ENCODE measurements at regions not wholly inside any gene's neighbourhood (a gene's known extent, or its start where the extent isn't known, plus 50 kb on each side); places are given as distances from the start of the nearest gene placed in this dataset.
"Not testable (repeated sequence)": the region's sequence is repeated elsewhere in the genome, so short reads cannot be mapped to it uniquely, and the experiment has no call there.

DNA sequence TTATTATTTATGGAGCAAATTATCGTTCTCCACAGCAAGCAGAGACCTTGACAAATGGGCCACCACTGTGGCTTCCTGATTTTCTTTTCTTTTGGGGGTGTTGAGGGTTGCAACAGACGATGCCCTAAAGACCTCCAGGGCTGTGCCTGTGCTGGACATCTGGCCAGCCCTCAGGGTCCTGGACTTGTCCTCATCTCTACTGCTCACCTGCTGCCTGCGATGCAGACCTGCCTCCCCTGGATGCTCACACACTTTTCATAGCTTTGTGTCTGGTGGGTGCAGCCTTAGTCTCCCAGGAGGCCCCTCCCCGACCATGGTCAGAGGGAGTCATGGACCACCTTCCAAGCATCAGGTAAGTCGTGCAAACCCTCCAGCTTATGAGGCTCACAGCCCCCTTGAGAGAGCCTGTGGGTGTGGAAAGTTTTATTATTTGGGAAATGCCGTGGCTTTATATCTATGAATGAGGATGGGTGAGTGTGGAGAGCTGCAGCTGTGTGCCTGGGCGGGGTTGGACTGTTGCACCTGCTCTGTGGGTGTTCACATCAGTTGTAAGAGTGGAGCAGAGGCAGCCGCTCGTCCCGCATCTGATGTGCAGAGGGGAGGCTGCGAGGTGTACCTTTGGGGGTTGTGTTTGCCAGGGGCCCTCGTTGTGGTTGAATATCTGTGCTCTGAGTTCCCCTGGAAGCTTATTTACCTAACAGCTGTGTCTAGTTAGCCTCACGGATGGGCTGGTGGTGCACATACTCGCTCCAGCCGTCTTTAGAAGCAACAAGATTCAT lies 126.3 kb upstream of the IRX4 start:
- DNase-seq (ENCODE audit: low read depth): no peak

- DNase-seq (ENCODE audit: low read depth): no peak
Observed at GRCh38 chr5:2007878-2008501, 125.3 kb upstream of the IRX4 start.

DNA sequence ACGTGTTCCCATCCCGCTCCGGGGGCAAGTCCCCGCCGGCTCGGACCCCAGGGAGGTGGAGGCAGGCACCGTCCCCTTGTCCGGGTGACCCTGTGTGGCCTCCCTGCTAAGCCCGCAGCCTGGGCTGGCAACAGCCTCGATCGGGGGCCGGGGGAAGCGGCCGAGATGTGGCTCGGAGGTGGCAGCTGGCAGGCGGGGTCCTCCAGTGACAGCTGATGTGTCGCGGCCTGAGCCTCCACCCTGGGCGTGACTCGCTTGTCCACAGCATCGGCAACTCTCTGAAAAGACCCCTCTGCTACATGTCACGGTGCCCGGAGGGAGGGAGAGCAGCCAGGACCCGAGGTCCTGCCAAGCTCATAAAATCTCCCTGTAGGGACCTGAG lies 124.8 kb upstream of the IRX4 start:
- DNase-seq (ENCODE audit: low read depth): no peak

GRCh38 chr5:2006971-2007291 lies 124.2 kb upstream of the IRX4 start:
- no peak for DNase-seq (ENCODE audit: low read depth)

- DNase-seq (ENCODE audit: low read depth): no peak
Observed at GRCh38 chr5:2006193-2006970, 123.7 kb upstream of the IRX4 start.

GRCh38 chr5:2005101-2006041 lies 122.6 kb upstream of the IRX4 start:
- DNase-seq (ENCODE audit: low read depth): no peak

DNA sequence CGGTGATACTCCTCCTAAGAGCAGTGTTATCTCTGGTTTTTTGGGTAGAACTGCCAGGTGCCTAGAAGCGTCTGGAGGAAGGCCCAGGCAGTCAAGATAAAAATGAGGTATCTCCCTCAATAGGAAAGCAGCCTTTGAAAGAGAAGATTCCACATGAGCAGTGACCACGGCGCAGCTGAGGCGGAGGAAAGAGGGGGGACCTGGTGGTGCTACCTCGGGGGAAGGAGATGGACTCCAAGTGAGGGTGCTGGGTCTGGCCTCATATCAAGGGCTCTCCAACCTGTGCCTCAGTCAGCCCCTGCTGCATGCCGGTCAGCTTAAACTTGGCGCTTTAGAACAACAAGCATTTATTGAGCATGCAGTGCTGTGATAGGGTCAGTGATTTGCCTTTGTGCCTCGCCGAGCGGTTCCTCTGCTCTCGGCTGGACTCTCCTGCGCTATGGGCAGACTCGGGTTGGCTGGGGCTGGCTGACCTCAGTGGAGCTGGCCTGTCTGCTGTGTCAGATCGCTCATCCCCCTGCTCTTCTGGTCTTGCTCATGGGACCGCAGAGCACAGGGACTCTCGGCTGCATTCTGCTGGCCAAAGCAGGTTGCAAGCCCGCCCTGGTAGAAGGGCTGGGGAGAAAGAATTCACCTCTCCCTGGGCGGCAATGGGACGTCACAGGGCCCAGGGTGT lies 121.1 kb upstream of the IRX4 start:
- DNase-seq (ENCODE audit: low read depth): no peak

- no peak for DNase-seq (ENCODE audit: low read depth)
Observed at GRCh38 chr5:2003206-2003605, 120.5 kb upstream of the IRX4 start.

- no peak for DNase-seq (ENCODE audit: low read depth)
Observed at GRCh38 chr5:2001300-2001699, 118.6 kb upstream of the IRX4 start.

DNA sequence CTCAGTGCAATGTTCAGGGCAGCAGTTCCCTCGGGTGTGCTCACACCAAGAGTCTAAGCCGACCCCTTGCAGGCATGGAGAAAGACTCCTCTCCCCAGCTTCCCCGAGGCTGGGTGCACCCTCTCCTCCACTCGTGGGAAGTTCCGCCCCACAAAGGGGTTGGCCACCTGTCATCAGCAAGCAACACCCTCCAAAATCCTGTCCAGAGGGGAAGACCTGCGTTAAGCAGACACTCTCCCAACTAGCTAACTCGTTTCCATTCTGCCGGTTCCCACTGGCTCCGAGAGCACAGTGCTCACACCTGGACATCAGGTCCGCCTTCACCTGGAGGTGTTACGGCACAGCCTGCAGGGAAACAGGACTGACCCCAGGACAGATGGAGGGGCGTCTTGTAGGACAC lies 117.9 kb upstream of the IRX4 start:
- no peak for DNase-seq (ENCODE audit: low read depth)

DNA sequence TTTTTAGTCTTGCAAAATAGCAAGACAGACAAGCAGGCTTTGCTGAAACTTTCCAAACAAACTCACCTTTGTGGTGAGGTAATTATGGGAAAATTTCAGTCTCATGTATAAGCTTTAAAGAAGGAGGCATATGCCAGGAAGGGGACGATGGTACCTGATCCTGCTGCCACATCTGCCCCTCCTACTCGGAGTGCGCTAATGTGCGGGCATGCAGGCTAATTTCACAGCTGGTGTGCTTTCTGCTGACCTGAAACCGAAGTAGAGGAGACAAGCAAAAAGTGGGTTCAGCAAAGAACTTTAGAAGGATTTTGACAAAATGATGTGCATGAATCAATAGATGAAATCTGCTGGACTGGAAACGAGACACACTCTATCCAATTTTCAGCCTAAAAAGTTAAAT lies 117.1 kb upstream of the IRX4 start:
- no peak for DNase-seq (ENCODE audit: low read depth)

GRCh38 chr5:1998716-1999317 lies 116.1 kb upstream of the IRX4 start:
- no peak for DNase-seq (ENCODE audit: low read depth)

GRCh38 chr5:1998348-1998669 lies 115.6 kb upstream of the IRX4 start:
- no peak for DNase-seq (ENCODE audit: low read depth)

GRCh38 chr5:1997640-1998347 lies 115.1 kb upstream of the IRX4 start:
- no peak for DNase-seq (ENCODE audit: low read depth)

DNA sequence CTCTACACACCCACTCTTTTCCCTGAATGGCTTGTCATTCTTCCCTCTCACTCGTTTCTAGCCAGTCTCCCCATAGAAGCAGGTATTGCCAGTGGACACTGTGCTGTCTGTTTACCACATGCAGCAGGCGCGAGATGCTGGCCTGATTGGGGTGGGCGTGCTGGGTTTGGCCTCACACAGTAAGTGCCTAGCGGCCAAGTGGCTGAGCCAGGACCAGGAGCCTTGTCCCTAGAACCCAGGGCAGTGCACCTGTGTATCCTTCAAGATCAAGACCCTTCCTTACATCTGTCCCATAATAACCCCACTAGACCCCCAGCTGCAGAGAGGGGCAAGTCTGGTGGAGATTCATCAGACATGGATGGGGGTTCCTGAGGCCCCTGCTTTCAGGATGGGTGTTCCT lies 112.8 kb upstream of the IRX4 start:
- DNase-seq (ENCODE audit: low read depth): no peak

GRCh38 chr5:1987471-1987870 lies 104.7 kb upstream of the IRX4 start:
- DNase-seq (ENCODE audit: low read depth): no peak

DNA sequence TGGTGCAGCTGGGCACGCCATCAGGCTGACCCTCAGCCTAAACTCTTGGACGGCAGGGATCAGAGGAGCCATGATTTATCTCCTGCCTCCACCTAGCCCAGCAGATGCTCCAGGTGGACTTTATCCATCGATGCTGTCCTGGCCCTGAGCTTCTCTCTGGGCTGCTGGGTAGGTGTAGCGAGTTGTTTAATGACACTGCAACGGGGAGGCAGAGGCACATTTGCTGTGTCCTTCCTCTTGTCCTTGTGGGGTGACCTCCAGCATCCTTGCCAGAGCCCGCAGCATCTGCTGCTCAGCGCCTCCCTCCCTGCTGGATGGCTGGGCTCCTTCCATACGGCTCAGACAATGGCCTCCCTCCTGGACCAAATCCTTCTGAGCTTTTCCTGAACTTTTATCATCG lies 103.1 kb upstream of the IRX4 start:
- no peak for DNase-seq (ENCODE audit: low read depth)

DNA sequence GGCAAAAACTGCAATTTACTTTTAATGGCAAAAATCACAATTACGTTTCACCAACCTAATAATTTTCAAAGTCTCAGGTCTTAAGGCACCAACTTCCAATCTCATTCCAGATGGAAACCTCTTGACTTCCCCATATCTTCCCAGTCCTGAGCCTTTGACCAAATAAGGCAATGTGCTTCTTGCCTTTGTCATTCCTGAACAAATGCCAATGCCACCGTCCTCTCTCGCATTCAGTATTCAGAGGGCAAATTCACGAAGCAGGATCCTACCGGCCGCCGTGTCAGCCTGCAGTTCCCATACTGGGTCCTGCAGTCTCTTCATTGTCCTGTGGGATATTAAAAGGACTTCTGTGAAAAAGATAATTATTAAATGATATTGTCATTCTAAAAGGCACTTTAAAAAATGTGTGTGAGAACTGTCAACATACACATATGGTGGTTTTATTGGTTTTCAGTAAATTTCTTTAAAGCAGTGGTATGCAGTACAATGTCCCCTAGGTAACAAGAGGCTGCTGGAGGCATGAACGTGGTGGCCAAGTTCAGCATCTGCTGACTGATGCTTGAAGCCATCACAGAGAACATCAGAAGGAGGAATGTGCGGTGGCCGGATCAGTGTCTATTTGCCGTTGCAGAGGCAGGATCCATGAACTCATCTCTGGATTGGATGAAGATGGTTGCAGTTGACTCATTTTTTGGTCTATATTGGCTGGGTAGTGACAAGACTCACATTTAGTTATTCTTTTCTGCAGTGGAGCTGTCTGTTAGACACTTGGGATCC lies 101.4 kb upstream of the IRX4 start:
- DNase-seq (ENCODE audit: low read depth): no peak

- DNase-seq (ENCODE audit: low read depth): no peak
Observed at GRCh38 chr5:1983401-1983800, 100.7 kb upstream of the IRX4 start.

GRCh38 chr5:1982561-1982960 lies 99.8 kb upstream of the IRX4 start:
- not testable (repeated sequence) for DNase-seq (ENCODE audit: low read depth)

All from amniotic epithelial cell (primary cell).